Coronary artery (tissue), 2 donors: ENCODE measurements at regions not wholly inside any gene's neighbourhood (a gene's known extent, or its start where the extent isn't known, plus 50 kb on each side); places are given as distances from the start of the nearest gene placed in this dataset.
A peak's percentile ranks its signal among the peaks of the same experiment; 100 is the strongest.

Source experiments
- DNase-seq: peaks from one replicate; pipeline ENCODE4 v3.0.0-alpha.2; 2017; ENCODE audit warnings: low spot score
- H3K27ac ChIP-seq, 2 donors: fragments of 200-600 bp; sonication (generic); one replicate each; pipeline ENCODE4 v1.5.1; 2016 to 2019
- H3K4me3 ChIP-seq: fragments of 200-600 bp; sonication (generic); 2 replicates; pipeline ENCODE4 v1.5.1; 2016; ENCODE audit warnings: mild to moderate bottlenecking, moderate library complexity
- TF ChIP-seq, protein P1 (sequence below): fragments of 200-600 bp; sonication (generic); IDR thresholded peaks from one replicate; pipeline ENCODE4 v1.5.1; 2019; ENCODE audit warnings: antibody characterized with exemption

DNA sequence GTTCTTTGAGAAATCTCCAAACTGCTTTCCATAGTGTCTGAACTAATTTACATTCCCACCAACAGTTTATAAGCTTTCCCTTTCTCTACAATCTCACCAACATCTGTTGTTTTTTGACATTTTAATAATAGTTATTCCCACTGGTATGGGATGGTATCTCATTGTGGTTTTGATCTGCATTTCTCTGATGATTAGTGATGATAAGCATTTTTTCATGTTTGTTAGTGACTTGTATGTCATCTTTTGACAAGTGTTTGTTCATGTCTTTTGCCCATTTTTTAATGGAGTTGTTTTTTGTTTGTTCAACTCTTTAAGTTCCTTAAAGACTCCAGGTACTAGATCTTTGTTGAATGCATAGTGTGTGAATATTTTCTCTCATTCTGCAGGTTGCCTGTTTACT, 116.6 kb upstream of the TSC22D2 start:
- Histone ChIP-seq H3K27ac (no peak overlapping the region), H3K4me3 (no peak overlapping the region)
- TF ChIP-seq, protein P1, sequence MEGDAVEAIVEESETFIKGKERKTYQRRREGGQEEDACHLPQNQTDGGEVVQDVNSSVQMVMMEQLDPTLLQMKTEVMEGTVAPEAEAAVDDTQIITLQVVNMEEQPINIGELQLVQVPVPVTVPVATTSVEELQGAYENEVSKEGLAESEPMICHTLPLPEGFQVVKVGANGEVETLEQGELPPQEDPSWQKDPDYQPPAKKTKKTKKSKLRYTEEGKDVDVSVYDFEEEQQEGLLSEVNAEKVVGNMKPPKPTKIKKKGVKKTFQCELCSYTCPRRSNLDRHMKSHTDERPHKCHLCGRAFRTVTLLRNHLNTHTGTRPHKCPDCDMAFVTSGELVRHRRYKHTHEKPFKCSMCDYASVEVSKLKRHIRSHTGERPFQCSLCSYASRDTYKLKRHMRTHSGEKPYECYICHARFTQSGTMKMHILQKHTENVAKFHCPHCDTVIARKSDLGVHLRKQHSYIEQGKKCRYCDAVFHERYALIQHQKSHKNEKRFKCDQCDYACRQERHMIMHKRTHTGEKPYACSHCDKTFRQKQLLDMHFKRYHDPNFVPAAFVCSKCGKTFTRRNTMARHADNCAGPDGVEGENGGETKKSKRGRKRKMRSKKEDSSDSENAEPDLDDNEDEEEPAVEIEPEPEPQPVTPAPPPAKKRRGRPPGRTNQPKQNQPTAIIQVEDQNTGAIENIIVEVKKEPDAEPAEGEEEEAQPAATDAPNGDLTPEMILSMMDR = no peak
- DNase-seq = no peak

DNA sequence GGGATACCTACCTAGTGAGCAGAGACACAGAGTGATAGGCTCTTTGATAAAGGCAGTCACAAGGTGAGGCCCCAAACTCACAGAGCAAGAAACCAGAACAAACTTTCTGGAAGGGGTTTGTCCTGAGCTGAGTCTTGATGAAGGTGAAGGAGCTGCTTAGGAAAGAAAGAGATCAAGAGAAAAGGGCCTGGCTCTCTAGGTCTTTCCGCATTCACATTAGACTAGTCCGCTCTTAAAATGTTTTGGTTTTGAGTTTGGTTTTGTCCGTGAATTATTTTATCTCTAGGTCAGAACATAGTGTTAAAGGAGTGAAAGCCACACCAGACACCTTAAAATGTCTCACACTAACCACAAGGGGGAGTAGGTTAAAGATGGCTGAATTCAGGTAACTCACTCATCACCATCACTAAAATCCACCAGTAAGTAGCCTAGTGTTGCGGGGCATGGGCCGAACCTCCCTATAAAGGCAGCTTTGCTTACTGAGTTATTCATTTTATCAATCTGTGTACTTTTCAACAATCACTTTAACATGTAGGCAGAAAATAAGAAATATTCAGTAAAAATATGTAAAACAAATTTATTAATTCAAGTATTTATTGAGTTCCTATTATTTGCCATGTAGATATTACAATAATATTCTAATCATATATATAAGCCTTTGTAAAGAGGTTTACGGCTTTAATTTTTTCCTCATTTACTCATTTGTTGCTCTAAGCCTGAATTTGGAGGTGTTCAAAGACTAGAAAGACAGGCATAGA, 121.5 kb upstream of the TSC22D2 start:
- DNase-seq = no peak
- no peak overlapping the region for H3K4me3 ChIP-seq
- TF ChIP-seq, protein P1 = peak; percentile 21
- no peak overlapping the region for H3K27ac ChIP-seq

- TF ChIP-seq, protein P1 = no peak
- Histone ChIP-seq H3K27ac (no peak overlapping the region), H3K4me3 (no peak overlapping the region)
- no peak for DNase-seq
These were observed 122.5 kb upstream of the TSC22D2 start for GRCh38 chr3:150285601-150286000.

GRCh38 chr3:150278843-150279381, 129.2 kb upstream of the TSC22D2 start:
- no peak overlapping the region for H3K27ac ChIP-seq
- TF ChIP-seq, protein P1 = no peak
- DNase-seq = no peak
- H3K4me3 ChIP-seq = no peak overlapping the region

DNA sequence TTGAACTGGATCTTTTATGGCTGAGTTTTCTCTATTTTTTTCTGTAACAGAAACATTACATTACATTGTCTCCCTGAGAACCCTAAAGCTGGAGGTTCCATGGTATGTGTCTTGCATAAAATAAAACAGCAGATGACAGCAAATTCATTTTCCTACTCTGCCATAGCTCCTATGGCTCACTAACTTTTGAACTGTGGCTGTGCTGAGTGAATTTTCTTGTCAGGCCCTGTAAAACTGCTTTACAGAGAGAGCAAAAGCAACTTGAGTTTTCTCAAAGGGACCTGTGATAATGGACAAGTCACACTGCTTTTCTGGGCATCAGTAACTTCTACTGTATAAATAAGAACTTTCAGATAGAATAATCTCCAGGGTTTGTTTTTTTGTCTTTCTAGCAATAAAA, 129.9 kb upstream of the TSC22D2 start:
- Histone ChIP-seq H3K4me3 (no peak overlapping the region), H3K27ac (no peak overlapping the region)
- TF ChIP-seq, protein P1 = no peak
- no peak for DNase-seq

DNA sequence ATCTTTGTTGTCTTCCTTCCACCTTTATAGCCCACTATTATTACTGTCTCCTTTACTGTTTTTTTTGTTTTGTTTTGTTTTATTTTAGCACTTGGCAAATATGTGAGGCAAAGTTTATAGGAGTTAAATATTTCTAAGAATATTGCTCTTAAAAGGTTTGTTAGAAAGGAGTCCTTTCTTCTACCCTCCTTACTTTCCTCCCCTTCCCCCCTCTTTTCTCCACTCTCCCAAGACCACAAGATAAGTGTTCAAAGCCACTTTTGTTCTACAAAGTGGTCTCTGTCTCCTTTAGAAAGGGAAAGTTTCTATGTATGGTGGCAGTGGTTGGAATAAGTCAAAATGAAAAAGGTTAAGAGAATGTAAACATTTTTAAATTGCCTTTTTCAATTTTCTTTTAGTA, 130.7 kb upstream of the TSC22D2 start:
- Histone ChIP-seq H3K27ac (no peak overlapping the region), H3K4me3 (no peak overlapping the region)
- TF ChIP-seq, protein P1 = no peak
- no peak for DNase-seq

- no peak for DNase-seq
These were observed 132.2 kb upstream of the TSC22D2 start for GRCh38 chr3:150275941-150276340.

More at GRCh38 chr3:150275941-150276340, 132.2 kb upstream of the TSC22D2 start:
- no peak overlapping the region for H3K4me3 ChIP-seq
- TF ChIP-seq, protein P1 = no peak
- no peak overlapping the region for H3K27ac ChIP-seq
